HL-60 (cell line): ENCODE measurements at regions not wholly inside any gene's neighbourhood (a gene's known extent, or its start where the extent isn't known, plus 50 kb on each side); places are given as distances from the start of the nearest gene placed in this dataset.

Source experiments
- CTCF ChIP-seq: IDR thresholded peaks from one replicate; pipeline ENCODE4 v1.5.1; 2011; ENCODE audit warnings: low read length, control low read depth, inconsistent platforms; ENCODE audit not compliant: insufficient read depth
- GABPA ChIP-seq: IDR thresholded peaks from 2 replicates; pipeline ENCODE4 v1.6.1; 2012; ENCODE audit warnings: low read depth
- POLR2AphosphoS5 ChIP-seq: IDR thresholded peaks from 2 replicates; pipeline ENCODE4 v1.6.1; 2012; ENCODE audit warnings: low read depth
- REST ChIP-seq: IDR thresholded peaks from 2 replicates; pipeline ENCODE4 v1.6.1; 2012; ENCODE audit warnings: low read depth; ENCODE audit not compliant: insufficient replicate concordance
- SPI1 ChIP-seq: IDR thresholded peaks from 2 replicates; pipeline ENCODE4 v1.6.1; 2012; ENCODE audit warnings: low read depth, mild to moderate bottlenecking, borderline replicate concordance

- TF ChIP-seq GABPA (no peak), POLR2AphosphoS5 (no peak), CTCF (no peak), SPI1 (no peak), REST (no peak)
Observed at GRCh38 chr1:215416497-215416896, 150.6 kb upstream of the KCTD3 start.
